B cell (primary cell): ENCODE measurements at regions not wholly inside any gene's neighbourhood (a gene's known extent, or its start where the extent isn't known, plus 50 kb on each side); places are given as distances from the start of the nearest gene placed in this dataset.

Experiments used
- ATAC-seq: fragments of 200-7000 bp; cut with Tn5 transposase; one replicate; pipeline ENCODE4 v1.10.0; 2021; ENCODE audit warnings: low read depth, mild to moderate bottlenecking, moderate number of reproducible peaks, moderate library complexity
- CTCF ChIA-PET: fragments of 350-600 bp; sonication (Branson Sonifier 250); formaldehyde crosslinking; loops from one replicate; lab custom pipeline; 2021; ENCODE audit warnings: antibody characterized with exemption, inconsistent platforms; lab: Charles Lee
- POLR2A ChIA-PET: fragments of 350-600 bp; sonication (Branson Sonifier 250); formaldehyde crosslinking; loops from one replicate; lab custom pipeline; 2021; ENCODE audit warnings: antibody characterized with exemption; lab: Charles Lee
- DNase-seq: peaks from one replicate; pipeline ENCODE4 v3.0.0; 2013
- H2AFZ ChIP-seq: 2 replicates; pipeline ENCODE4 v1.6.1; 2012; ENCODE audit warnings: mild to moderate bottlenecking, low read depth, low read length; ENCODE audit not compliant: insufficient read depth, poor library complexity, severe bottlenecking
- H3K27ac ChIP-seq, 2 donors: 1 replicate in 1 of 2; 2 replicates in 1 of 2; pipeline ENCODE4 v1.5.1; 2012 to 2013; ENCODE audit warnings: low read length in 2 of 2, mild to moderate bottlenecking in 2 of 2, moderate library complexity in 1 of 2
- H3K27me3 ChIP-seq, 4 experiments: fragments of 200-600 bp in 1 of 4; sonication (generic) in 1 of 4; replicated peaks in 1 of 4; 1 replicate in 2 of 4; 2 replicates in 2 of 4; pipeline versions ENCODE4 v1.6.1 to v1.7.0; 2013 to 2016; ENCODE audit warnings: low read length in 3 of 4, mild to moderate bottlenecking in 2 of 4, mixed read lengths in 1 of 4, moderate library complexity in 1 of 4; ENCODE audit not compliant: insufficient read depth in 4 of 4, control insufficient read depth in 3 of 4; ENCODE audit errors: control extremely low read depth in 1 of 4
- H3K36me3 ChIP-seq, 2 experiments: replicated peaks in 1 of 2; 1 replicate in 1 of 2; 2 replicates in 1 of 2; pipeline versions ENCODE4 v1.6.1 to v1.7.1; 2013; ENCODE audit warnings: low read length in 1 of 2; ENCODE audit not compliant: insufficient read depth in 2 of 2, control insufficient read depth in 1 of 2; ENCODE audit errors: control extremely low read depth in 1 of 2, extremely low read depth in 1 of 2
- H3K4me1 ChIP-seq, 2 donors: fragments of 200-600 bp in 1 of 2; sonication (generic) in 1 of 2; 1 replicate in 1 of 2; 2 replicates in 1 of 2; pipeline versions ENCODE4 v1.5.1 to v1.6.1; 2013 to 2017; ENCODE audit warnings: low read length in 2 of 2; ENCODE audit not compliant: control insufficient read depth in 2 of 2, insufficient read depth in 2 of 2
- H3K4me2 ChIP-seq: replicated peaks from 2 replicates; pipeline ENCODE3; 2012; ENCODE audit warnings: mild to moderate bottlenecking, low read depth, low read length; ENCODE audit not compliant: poor library complexity, severe bottlenecking
- H3K4me3 ChIP-seq, 5 experiments: fragments of 200-600 bp in 1 of 5; sonication (generic) in 1 of 5; 1 replicate in 3 of 5; 2 replicates in 2 of 5; pipeline versions ENCODE4 v1.5.1 to v1.7.0; 2011 to 2016; ENCODE audit warnings: low read length in 4 of 5, mild to moderate bottlenecking in 4 of 5, low read depth in 2 of 5, control low read depth in 1 of 5, moderate library complexity in 1 of 5; ENCODE audit not compliant: insufficient read depth in 1 of 5; ENCODE audit errors: control extremely low read depth in 1 of 5, extremely low read depth in 1 of 5
- H3K79me2 ChIP-seq: fragments of 200-600 bp; sonication (generic); one replicate; pipeline ENCODE4 v1.6.0; 2016; ENCODE audit warnings: low read length; ENCODE audit not compliant: control insufficient read depth, insufficient read depth
- H3K9ac ChIP-seq: fragments of 200-600 bp; sonication (generic); 2 replicates; pipeline ENCODE4 v1.6.1; 2017; ENCODE audit warnings: mild to moderate bottlenecking, low read length, moderate library complexity
- H3K9me3 ChIP-seq, 3 donors: one replicate each; pipeline versions ENCODE4 v1.6.1 to v1.7.1; 2013; ENCODE audit warnings: low read length in 2 of 3; ENCODE audit not compliant: control insufficient read depth in 2 of 3, insufficient read depth in 1 of 3; ENCODE audit errors: control extremely low read depth in 1 of 3
- H4K20me1 ChIP-seq: 2 replicates; pipeline ENCODE4 v1.6.0; 2012; ENCODE audit warnings: mild to moderate bottlenecking, low read length; ENCODE audit not compliant: insufficient read depth, control insufficient read depth, poor library complexity, severe bottlenecking
- H3K27ac Mint-ChIP-seq: one replicate; pipeline ENCODE4 v1.8.0; 2021; ENCODE audit warnings: mixed read lengths
- H3K27me3 Mint-ChIP-seq: one replicate; pipeline ENCODE4 v1.8.0; 2021; ENCODE audit warnings: mixed read lengths
- H3K4me1 Mint-ChIP-seq: one replicate; pipeline ENCODE4 v1.8.0; 2021; ENCODE audit warnings: mixed read lengths
- H3K4me3 Mint-ChIP-seq: one replicate; pipeline ENCODE4 v1.8.0; 2021; ENCODE audit warnings: mixed read lengths
- H3K9me3 Mint-ChIP-seq: one replicate; pipeline ENCODE4 v1.8.0; 2022; ENCODE audit warnings: mixed read lengths; ENCODE audit not compliant: insufficient read depth
- CTCF ChIP-seq: fragments of 200-600 bp; IDR thresholded peaks from one replicate; pipeline ENCODE4 v1.8.0; 2022; ENCODE audit warnings: antibody characterized with exemption, mild to moderate bottlenecking
- EZH2 ChIP-seq: IDR thresholded peaks from 2 replicates; pipeline ENCODE4 v1.6.1; 2012; ENCODE audit warnings: borderline replicate concordance, low read depth, mild to moderate bottlenecking, moderate library complexity, low read length; ENCODE audit not compliant: insufficient read depth, poor library complexity, severe bottlenecking
- WGBS: methylation state at CpG from one replicate; pipeline ENCODE4 v1.1.5; 2013; ENCODE audit warnings: missing lambda C conversion rate; ENCODE audit not compliant: insufficient coverage; 5-methylcytosine and 5-hydroxymethylcytosine counted together
- intact Hi-C: fragments of 100-400 bp; cut with micrococcal nuclease; formaldehyde crosslinking; loops from one replicate; pipeline ENCODE4 v1.10.0; 2022

- 78% methylated on average over 3 of the region's 4 CpGs for WGBS
- CTCF ChIA-PET, result no interaction called here
- no peaks in the 10 kb centered on the region for H3K27me3 ChIP-seq
Measured at GRCh38 chr2:181764095-181764963, 84.0 kb upstream of the NEUROD1 start.

More at GRCh38 chr2:181764095-181764963, 84.0 kb upstream of the NEUROD1 start:
- TF ChIP-seq CTCF (no peak), EZH2 (no peak)
- Mint-ChIP-seq H3K9me3 (peaks cover 5% of the 10 kb centered on the region), H3K4me1 (no peaks in the 10 kb centered on the region), H3K4me3 (no peak overlapping the region), H3K27ac (no peak overlapping the region), H3K27me3 (peaks cover 9% of the 10 kb centered on the region)
- no peak overlapping the region for H2AFZ ChIP-seq
- DNase-seq (no peak), ATAC-seq (no peak)
- H3K79me2 ChIP-seq, result no peaks in the 10 kb centered on the region
- intact Hi-C loops, result no loop called here
- H3K4me1 ChIP-seq, result no peaks in the 10 kb centered on the region
- no peak overlapping the region for H3K9ac ChIP-seq
- no peak overlapping the region for H3K4me2 ChIP-seq
- no peaks in the 10 kb centered on the region for H4K20me1 ChIP-seq
- H3K9me3 ChIP-seq, result no peaks in the 10 kb centered on the region
- no peak overlapping the region for H3K4me3 ChIP-seq
- POLR2A ChIA-PET, result no interaction called here
- no peak overlapping the region for H3K27ac ChIP-seq
- H3K36me3 ChIP-seq, result no peaks in the 10 kb centered on the region
